ENCODE measurements at regions not wholly inside any gene's neighbourhood (a gene's known extent, or its start where the extent isn't known, plus 50 kb on each side); places are given as distances from the start of the nearest gene placed in this dataset.

DNA sequence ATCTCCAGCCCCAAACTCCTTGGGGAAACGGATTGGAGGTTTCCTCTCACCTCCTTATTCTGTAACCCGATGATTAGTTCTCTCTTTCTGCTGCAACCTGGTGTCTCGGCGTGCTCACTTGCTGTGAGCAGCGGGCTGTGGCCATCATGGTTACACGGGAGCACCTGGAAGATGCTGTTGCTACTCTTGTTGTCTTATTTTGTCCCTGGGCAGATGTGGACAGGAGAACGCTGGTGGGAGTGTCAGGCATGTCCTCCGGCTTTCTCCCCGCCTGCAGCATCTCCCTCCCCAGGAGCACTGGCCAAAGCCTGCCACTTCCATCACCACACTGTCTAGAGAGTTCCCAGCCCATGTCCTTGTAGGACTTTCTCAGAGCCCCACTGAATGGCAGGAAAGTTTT, 211.8 kb upstream of the ZNF536 start:
- H3K27ac ChIP-seq (ENCODE audit: low read depth, low read length), result no peak overlapping the region
- H3K4me2 ChIP-seq (ENCODE audit: low read length), result no peak overlapping the region
- no peaks in the 10 kb centered on the region for H3K9me3 ChIP-seq (ENCODE audit: control insufficient read depth in 1 of 2, insufficient read depth in 1 of 2, low read depth in 1 of 2, low read length in 2 of 2)
- H3K9me2 ChIP-seq (ENCODE audit: insufficient read depth), result no peaks in the 10 kb centered on the region
- H2AFZ ChIP-seq (ENCODE audit: low read depth, low read length, poor library complexity, severe bottlenecking), result no peak overlapping the region
- ChIA-PET RAD21 (ENCODE audit: low non-redundant PET in 1 of 2, low total read pairs in 2 of 2, uncharacterized antibody in 2 of 2, unreplicated experiment in 2 of 2) (no interaction called here), CTCF (no interaction called here), POLR2A (no interaction called here)
- no TSS peak for BruUV-seq (replicated peaks)
- no peak overlapping the region for H3K9ac ChIP-seq (ENCODE audit: low read length)
- H3K4me3 ChIP-seq (replicated peaks in 1 of 2; ENCODE audit: low read depth in 1 of 2, low read length in 2 of 2), result no peak overlapping the region
- H3K27me3 ChIP-seq (ENCODE audit: insufficient read depth, low read length), result peaks cover 35% of the 10 kb centered on the region; the same call in 1 of the 2 replicates
- no peaks in the 10 kb centered on the region for H4K20me1 ChIP-seq (ENCODE audit: insufficient read depth)
- DNase-seq (ENCODE audit: low read depth, low spot score), result no peak
- ATAC-seq, result no peak
- no peaks in the 10 kb centered on the region for H3K4me1 ChIP-seq (ENCODE audit: control insufficient read depth in 1 of 2, insufficient read depth in 2 of 2, low read length in 2 of 2)
- TF ChIP-seq, protein P1, sequence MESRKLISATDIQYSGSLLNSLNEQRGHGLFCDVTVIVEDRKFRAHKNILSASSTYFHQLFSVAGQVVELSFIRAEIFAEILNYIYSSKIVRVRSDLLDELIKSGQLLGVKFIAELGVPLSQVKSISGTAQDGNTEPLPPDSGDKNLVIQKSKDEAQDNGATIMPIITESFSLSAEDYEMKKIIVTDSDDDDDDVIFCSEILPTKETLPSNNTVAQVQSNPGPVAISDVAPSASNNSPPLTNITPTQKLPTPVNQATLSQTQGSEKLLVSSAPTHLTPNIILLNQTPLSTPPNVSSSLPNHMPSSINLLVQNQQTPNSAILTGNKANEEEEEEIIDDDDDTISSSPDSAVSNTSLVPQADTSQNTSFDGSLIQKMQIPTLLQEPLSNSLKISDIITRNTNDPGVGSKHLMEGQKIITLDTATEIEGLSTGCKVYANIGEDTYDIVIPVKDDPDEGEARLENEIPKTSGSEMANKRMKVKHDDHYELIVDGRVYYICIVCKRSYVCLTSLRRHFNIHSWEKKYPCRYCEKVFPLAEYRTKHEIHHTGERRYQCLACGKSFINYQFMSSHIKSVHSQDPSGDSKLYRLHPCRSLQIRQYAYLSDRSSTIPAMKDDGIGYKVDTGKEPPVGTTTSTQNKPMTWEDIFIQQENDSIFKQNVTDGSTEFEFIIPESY (IDR thresholded peaks at IDR 0.05; ENCODE audit: extremely low read depth, insufficient replicate concordance, low read length), result no peak
- TF ChIP-seq, protein P2, sequence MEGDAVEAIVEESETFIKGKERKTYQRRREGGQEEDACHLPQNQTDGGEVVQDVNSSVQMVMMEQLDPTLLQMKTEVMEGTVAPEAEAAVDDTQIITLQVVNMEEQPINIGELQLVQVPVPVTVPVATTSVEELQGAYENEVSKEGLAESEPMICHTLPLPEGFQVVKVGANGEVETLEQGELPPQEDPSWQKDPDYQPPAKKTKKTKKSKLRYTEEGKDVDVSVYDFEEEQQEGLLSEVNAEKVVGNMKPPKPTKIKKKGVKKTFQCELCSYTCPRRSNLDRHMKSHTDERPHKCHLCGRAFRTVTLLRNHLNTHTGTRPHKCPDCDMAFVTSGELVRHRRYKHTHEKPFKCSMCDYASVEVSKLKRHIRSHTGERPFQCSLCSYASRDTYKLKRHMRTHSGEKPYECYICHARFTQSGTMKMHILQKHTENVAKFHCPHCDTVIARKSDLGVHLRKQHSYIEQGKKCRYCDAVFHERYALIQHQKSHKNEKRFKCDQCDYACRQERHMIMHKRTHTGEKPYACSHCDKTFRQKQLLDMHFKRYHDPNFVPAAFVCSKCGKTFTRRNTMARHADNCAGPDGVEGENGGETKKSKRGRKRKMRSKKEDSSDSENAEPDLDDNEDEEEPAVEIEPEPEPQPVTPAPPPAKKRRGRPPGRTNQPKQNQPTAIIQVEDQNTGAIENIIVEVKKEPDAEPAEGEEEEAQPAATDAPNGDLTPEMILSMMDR (IDR thresholded peaks at IDR 0.05 in 2 of 3, conservative IDR thresholded peaks at IDR 0.05 in 1 of 3; ENCODE audit: borderline replicate concordance in 1 of 3, insufficient read depth in 1 of 3, low read depth in 2 of 3, low read length in 2 of 3), result no peak
- TF ChIP-seq YY1 (IDR thresholded peaks at IDR 0.05; ENCODE audit: extremely low read depth, insufficient replicate concordance, low read depth, low read length) (no peak), ELF1 (IDR thresholded peaks at IDR 0.05; ENCODE audit: borderline replicate concordance, low read depth) (no peak), EZH2phosphoT487 (IDR thresholded peaks at IDR 0.05; ENCODE audit: borderline replicate concordance) (no peak), ZFX (IDR thresholded peaks at IDR 0.05) (no peak), ZNF274 (IDR thresholded peaks at IDR 0.05; ENCODE audit: low read depth, low read length) (no peak)
- TF ChIP-seq, protein P3, sequence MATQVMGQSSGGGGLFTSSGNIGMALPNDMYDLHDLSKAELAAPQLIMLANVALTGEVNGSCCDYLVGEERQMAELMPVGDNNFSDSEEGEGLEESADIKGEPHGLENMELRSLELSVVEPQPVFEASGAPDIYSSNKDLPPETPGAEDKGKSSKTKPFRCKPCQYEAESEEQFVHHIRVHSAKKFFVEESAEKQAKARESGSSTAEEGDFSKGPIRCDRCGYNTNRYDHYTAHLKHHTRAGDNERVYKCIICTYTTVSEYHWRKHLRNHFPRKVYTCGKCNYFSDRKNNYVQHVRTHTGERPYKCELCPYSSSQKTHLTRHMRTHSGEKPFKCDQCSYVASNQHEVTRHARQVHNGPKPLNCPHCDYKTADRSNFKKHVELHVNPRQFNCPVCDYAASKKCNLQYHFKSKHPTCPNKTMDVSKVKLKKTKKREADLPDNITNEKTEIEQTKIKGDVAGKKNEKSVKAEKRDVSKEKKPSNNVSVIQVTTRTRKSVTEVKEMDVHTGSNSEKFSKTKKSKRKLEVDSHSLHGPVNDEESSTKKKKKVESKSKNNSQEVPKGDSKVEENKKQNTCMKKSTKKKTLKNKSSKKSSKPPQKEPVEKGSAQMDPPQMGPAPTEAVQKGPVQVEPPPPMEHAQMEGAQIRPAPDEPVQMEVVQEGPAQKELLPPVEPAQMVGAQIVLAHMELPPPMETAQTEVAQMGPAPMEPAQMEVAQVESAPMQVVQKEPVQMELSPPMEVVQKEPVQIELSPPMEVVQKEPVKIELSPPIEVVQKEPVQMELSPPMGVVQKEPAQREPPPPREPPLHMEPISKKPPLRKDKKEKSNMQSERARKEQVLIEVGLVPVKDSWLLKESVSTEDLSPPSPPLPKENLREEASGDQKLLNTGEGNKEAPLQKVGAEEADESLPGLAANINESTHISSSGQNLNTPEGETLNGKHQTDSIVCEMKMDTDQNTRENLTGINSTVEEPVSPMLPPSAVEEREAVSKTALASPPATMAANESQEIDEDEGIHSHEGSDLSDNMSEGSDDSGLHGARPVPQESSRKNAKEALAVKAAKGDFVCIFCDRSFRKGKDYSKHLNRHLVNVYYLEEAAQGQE (IDR thresholded peaks at IDR 0.05; ENCODE audit: low read depth), result no peak
- no peaks in the 10 kb centered on the region for H3K79me2 ChIP-seq (ENCODE audit: insufficient read depth, low read length)
- intact Hi-C loops (cut with micrococcal nuclease), result no loop called here
- H3K36me3 ChIP-seq (ENCODE audit: control insufficient read depth in 1 of 2, insufficient read depth in 2 of 2, low read length in 2 of 2), result no peaks in the 10 kb centered on the region
